HG03565 (cell line): ENCODE measurements at regions not wholly inside any gene's neighbourhood (a gene's known extent, or its start where the extent isn't known, plus 50 kb on each side); places are given as distances from the start of the nearest gene placed in this dataset.

Experiments used
- ATAC-seq: cut with Tn5 transposase; IDR thresholded peaks from one replicate; pipeline ENCODE4 v1.9.1; 2021; ENCODE audit warnings: mild to moderate bottlenecking, moderate library complexity; ENCODE audit not compliant: unreplicated experiment

DNA sequence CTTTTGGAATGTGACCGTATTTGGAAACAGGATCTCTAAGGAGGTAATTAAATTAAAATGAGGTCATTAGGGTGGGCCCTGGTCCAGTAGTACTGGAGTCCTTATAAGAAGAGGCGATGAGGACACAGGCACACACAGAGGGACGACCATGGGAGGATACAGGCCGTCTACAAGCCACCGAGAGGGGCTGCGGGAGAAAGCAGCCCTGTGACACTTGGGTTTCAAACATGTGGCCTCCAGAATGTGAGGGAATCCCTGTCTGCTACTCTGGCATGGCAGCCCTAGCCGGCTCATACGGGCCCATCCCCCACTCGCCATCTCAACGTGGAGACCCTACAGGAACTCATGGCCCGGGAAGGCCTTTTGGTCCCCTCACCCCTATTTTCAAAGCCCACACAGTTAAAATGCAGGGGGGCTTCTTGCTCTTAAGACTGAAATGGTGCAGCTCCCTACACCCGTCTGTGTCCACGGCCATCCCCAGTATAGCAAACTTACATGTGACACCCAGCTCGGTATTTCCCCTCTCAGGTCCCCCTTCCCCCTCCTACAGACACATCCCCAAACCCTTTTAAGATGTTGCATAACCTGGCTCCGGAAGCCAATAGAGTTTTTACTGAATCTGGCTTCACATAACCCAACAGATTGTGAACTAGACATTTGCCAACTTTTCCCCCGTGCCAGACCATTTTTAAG, 124.1 kb upstream of the TBL1X start:
- ATAC-seq, result no peak

DNA sequence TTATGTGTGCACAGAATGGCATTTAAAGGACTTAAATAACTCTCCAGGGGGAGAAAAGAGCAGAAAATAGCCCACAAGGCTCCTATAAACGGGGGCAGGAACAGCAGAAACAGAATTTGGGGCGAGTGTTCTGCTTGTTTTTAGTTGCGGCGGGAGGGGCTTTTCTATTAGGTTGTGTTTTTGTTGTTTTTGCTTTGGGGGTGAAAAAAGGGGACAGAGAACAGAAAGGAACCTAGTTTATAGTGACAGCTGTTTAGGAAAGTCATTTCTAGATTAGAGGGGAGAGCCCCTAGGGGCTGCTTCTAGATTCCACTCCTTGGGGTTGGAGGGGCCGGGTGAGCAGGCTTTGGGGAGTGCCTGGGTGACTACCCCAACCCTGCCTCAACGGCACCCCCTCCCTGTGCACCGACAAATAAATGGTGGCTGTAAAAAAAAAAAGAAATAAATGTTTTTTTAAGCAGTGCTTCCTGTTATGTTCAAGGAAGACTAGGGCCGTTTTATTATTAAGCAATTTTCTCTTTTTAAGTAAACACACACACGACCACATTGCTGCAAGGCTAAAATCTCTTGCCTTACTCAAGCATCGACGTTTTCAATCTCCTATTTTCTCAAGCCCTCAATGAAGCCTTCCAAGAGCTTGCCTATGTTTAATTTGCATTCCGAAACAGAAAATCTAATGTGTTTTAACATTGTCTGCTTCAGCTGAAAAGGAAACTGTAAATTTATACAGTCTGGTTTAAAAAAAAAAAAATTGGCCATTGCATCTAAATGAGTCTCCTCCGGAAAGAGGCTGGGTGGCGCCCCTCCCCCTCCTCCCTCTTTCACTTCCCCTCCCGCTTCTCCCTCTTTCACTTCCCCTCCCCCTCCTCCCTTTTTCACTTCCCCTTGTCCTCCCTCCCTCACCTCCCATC, 123.3 kb upstream of the TBL1X start:
- ATAC-seq, result peak; percentile 82

- ATAC-seq, result no peak
Observed at GRCh38 chrX:9342561-9343051, 122.3 kb upstream of the TBL1X start.

DNA sequence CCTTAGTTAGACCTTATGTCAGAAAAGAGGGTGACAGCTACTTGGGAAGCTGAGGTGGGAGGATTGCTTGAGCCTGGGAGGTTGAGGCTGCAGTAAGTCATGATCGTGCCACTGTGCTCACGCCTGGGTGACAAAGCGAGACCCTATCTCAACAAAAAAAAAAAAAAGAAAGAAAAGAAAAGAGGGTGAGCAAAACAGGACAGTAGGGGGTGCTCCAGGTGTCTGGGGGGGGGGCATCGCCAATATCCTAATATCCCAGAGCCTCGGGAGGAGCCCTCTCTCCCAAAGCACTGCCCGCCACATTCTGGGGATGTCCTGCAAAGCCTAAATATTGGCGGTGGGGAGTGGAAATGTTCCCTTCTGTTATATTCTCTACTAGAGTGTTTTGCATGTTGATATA, 120.9 kb upstream of the TBL1X start:
- no peak for ATAC-seq

DNA sequence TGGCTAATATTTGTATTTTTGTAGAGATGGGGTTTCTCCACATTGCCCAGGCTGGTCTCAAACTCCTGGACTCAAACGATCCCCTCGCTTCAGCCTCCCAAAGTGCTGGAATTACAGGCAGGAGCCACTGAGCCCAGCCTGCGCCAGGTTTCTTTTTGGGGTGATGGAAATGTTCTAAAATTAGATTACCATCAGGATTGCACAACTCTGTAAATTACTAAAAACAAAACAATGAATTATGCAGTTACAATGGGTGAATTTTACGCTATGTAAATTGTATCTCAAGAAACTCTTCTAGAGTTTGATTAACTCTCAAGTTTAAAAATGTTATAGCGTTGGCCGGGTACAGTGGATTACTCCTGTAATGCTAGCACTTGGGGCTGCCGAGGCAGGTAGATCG, 118.9 kb upstream of the TBL1X start:
- ATAC-seq, result no peak

DNA sequence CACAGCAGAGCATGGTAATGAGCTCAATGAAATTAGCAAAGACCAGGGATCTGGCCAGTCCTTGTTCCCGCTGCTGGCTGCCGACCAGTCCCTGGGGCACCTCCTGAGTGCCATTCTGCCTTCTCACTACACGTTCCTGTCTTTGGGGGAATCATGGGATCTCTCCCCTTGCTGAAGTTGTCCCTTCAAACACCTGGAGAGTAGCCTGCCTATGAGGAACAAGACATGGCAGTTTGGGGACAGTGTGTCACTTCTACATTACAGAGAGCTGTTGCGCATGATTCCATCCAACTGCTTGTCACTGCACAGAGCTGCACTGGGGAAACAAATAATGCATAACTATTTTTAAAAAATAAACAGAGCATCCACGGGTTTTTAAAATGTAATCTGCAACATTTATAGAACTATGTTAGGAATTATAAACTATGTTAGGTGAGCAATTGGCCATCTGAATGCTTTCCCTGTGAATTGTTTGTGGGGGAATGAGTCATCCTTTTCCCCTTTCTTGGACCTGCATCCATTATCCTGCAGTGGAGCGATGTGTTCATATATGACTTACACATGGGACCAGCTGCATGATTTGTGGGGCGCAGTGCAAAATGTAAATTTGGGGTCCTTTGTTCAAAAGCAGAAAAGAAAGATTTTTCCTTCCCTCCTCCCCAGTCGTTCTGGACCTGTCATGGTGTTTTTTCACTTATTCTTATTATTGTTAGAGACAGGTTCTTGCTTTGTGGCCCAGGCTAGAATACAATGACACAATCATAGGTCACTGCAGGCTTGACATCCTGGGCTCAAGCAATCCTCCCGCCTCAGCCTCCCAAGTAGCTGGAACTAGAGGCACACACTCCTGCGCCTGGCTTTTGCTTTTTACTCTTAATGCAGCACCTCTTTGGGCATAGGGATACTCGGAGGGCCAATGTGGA, 115.0 kb upstream of the TBL1X start:
- no peak for ATAC-seq

DNA sequence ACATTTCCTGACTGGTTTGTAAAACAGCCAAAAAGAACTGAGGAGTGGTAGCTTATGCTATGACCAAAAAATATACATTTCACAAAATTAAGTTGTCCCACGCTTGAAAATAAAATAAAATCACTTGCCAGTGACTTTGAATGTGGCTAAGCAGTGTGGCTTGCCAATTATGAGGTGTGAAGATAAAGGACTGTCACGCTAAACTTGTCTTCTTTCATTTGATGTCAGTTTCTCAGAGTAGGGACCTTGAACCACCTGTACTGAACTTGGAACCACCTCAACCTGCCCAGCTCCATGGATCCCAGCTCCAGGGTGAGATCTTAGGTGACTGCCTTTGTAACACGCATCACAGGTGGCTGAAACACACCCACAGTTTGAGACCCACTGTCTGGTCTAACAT, 113.7 kb upstream of the TBL1X start:
- no peak for ATAC-seq

- peak; percentile 32 for ATAC-seq
Observed at GRCh38 chrX:9352243-9352642, 112.6 kb upstream of the TBL1X start.

DNA sequence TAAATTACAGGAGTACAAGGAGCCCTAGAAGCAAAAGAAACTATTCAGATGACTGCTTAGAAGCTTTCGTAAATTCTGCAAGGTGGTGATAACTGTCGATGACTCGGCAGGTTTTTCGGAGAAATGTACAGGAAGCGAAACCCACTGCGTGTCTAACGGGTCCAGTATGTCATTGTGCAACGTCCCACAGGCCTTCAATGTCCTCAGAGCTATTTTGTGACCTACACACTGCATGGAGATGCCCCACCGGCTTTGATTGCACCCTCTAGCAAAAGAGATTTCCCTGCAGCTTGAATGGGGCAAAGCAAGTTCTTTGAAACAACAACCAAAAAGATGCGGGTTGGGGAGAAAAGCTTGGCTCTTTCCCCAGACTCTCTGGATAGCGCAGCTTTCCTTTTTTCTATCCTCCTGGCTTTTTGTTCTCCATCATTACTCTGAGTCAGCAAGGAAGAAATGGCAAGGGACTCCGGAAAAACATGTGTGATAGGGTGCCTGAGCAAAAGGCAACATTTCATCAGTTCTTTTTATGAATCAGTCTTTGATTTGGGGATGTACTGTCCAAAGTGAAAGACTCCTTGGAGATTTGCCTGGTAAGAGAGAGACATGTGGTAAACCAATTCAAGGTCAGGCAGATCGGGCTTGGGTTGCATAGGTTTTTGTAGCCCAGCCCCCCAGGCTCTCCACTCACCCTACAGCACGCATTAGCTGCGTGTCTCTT, 112.0 kb upstream of the TBL1X start:
- peak; percentile 78 for ATAC-seq

DNA sequence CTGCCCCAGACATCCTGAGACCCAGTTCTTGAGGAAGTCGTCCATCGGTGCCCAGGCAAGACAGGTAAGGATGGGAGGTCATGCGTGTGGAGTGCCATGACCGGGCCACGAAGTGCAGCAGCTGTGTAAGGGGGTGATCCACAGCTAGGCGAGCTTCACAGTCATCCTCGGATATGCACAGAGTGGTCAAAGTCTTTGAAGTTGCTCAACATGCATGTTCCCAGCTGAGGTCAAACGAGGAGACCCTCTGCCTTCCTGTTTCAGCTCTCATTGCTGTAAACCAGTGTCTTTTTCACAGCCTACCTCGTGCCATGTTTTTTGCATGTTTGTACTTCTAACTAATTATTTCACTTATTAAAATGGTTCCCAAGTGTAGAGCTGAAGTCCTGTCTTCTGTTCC, 109.9 kb upstream of the TBL1X start:
- ATAC-seq, result no peak

DNA sequence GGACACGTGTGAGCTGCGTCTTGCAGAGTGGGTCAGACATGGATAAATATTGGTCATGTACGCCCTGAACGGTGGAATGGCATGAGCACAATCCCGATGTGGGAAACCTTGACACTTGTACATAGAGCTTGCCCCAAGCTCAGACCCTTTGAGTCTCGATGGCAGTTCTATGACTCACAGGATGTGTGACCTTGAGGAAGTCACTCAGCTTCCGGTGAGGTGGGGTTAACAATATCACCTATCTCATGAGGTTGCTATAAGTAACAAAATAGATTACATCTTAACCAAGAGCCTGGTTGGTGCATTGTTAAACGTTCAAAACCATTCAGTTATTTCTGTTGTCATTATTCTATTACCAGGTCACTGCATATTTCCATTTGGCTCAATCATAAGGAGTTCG, 109.1 kb upstream of the TBL1X start:
- no peak for ATAC-seq

DNA sequence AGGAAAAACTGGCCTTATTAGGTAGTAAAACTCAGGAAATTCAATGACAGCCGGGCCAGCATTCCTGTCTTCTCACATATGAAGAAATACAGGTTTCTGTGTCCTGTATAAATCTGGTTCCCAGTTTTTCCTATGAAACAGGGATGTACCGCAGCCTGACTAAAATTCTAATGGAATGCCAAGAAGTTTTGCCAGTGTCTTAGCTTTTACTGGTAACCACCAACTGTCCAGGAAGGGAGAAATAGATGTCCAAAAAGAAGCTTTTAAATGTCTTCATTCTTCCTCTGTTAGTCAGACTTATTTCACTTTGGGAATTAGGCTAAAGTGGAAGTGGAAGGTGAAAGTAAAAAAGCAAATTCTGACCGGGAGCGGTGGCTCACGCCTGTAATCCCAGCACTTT, 108.0 kb upstream of the TBL1X start:
- no peak for ATAC-seq

GRCh38 chrX:9357518-9358114, 107.2 kb upstream of the TBL1X start:
- ATAC-seq, result no peak

DNA sequence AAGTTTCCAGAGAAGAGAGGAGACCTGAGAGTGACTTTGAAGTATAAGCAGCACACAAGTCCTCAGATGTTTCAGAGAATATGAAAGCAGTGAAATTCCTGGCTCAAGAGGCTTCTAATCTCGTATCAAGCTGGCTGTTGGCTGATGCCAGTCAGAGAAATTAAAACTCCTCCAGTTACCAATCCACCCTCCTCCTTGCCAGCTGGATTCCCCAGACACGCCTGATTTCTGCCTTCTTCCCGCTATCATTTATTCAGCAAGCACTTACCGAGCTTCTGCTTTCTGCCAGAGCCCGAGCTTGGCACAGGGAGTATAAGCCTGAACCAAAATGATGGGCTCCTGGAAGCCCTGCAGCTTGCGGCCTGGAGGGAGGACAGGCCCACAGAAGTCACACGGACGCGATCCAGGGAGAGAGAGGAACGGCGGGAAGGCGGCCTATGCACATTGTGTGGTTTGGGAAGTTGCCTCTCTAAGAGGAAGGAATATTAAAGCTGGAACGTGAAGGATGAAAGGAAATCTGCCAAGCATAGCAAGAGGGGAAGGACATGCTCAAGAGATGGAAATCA, 102.4 kb upstream of the TBL1X start:
- no peak for ATAC-seq

- no peak for ATAC-seq
Observed at GRCh38 chrX:9367421-9367820, 97.4 kb upstream of the TBL1X start.

DNA sequence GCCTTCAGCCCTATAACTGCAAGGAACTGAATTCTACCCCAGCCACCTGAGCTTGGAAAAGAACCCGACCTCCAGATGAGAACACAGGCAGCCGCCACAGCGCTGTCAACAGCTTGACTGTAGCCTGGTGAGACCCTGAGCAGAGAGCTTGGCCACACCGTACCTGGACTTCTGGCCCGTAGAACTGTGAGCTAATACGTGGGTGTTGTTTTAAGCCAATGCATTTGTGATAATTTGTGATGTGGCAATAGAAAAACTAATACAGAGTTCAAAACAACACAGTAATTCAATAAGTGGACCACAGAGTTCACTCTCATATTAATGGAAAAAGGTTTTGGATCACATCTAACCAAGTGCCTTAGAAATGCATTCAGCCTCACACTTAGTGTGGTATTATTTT, 96.6 kb upstream of the TBL1X start:
- no peak for ATAC-seq

DNA sequence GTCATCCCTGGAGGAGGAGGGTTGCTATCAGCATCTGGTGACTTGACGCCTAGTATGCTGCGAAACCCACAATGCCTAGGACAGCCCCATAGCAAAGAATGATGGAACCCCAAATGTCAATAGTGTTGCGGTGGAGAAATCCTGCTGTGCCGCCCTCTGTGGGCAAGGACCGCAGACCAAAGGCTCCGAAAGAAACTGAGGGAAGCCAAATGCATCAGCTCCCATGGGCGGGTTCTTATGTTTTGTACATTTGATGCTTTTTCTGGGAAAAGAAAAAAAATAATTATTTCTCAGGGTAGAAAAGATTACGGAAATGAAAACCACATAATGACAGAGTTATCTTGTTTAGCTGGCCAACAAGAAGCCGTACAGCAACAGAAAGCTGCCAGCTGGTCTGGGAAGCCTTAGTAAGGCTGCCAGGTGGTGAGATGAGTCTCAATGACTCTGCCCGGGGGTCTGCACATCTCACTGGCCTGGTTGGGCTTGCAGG, 95.0 kb upstream of the TBL1X start:
- no peak for ATAC-seq

- no peak for ATAC-seq
Observed at GRCh38 chrX:9370893-9371292, 94.0 kb upstream of the TBL1X start.

DNA sequence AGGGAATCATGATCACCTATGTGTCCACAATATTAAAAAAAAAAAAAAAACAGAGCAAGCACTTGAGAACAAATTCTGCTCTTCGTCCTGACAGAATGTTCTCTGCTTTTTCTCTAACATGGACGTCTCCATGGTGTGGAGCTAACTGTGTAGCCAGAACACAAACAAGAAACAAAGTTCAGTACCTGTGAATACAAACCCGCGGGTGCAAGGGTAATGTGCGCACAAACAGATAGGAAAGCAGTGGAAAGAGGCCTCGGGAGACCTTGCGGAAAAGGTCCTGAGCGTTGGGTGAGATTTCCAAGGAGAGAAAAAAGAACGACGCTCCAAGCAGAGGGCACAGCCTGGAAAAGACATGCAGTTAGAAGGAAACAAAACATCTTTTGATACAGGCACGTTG, 92.0 kb upstream of the TBL1X start:
- no peak for ATAC-seq

DNA sequence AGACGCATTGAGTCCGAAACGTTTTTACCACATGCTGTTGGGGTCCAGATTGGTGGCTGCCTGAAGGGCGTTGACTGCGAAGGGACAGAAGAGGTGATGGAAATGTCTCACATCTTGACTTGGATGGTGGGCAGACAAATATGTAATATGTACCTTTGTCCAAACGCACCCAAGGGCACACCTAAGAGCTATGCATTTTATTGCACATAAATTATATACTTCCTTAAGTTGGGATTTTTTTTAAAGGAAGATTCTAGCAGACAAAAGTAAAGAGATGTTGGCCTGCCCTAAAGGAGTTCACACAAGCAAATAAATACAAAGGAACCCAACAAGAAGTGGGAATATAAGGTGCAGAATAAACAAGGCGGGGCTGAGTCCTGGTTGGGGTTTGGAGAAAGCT, 91.1 kb upstream of the TBL1X start:
- no peak for ATAC-seq
